ENCODE measurements at regions not wholly inside any gene's neighbourhood (a gene's known extent, or its start where the extent isn't known, plus 50 kb on each side); places are given as distances from the start of the nearest gene placed in this dataset.

DNA sequence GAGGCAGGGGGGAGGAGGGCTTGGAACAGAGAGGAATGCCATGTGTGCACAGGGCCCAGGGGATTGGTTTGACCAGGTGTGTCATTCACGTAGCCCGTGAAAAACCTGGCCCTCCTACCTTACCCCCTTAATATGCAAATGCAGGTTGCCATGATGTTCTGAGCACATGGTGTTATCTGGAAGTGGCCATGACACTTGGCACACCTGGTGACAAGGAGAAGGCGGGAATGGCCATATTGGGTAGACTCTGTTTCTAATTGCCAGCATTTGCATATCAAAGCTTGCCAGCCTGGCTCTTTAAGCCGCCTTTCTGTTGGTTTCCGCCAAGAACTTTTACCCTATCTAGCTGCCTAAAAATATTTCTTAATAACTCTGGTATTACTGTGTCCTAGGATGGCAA, 202.1 kb upstream of the DPH6 start:
- Mint-ChIP-seq H3K9me3 (no peaks in the 10 kb centered on the region), H3K4me3 (no peak overlapping the region)

GRCh38 chr15:35750051-35750450, 204.1 kb upstream of the DPH6 start:
- TF ChIP-seq, protein P1, sequence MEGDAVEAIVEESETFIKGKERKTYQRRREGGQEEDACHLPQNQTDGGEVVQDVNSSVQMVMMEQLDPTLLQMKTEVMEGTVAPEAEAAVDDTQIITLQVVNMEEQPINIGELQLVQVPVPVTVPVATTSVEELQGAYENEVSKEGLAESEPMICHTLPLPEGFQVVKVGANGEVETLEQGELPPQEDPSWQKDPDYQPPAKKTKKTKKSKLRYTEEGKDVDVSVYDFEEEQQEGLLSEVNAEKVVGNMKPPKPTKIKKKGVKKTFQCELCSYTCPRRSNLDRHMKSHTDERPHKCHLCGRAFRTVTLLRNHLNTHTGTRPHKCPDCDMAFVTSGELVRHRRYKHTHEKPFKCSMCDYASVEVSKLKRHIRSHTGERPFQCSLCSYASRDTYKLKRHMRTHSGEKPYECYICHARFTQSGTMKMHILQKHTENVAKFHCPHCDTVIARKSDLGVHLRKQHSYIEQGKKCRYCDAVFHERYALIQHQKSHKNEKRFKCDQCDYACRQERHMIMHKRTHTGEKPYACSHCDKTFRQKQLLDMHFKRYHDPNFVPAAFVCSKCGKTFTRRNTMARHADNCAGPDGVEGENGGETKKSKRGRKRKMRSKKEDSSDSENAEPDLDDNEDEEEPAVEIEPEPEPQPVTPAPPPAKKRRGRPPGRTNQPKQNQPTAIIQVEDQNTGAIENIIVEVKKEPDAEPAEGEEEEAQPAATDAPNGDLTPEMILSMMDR (IDR thresholded peaks at IDR 0.05; ENCODE audit: unreplicated experiment in 3 of 3): no peak
- H3K36me3 Mint-ChIP-seq (ENCODE audit: low read depth): no peaks in the 10 kb centered on the region
- peaks cover 4% of the 10 kb centered on the region for H3K27me3 Mint-ChIP-seq (ENCODE audit: low read depth)

More for the DNA sequence above, 202.1 kb upstream of the DPH6 start:
- no peaks in the 10 kb centered on the region for H3K36me3 Mint-ChIP-seq (ENCODE audit: low read depth)
- no peaks in the 10 kb centered on the region for H3K27me3 Mint-ChIP-seq (ENCODE audit: low read depth)
- TF ChIP-seq, protein P1 (IDR thresholded peaks at IDR 0.05; ENCODE audit: unreplicated experiment in 3 of 3): no peak
- peaks cover 12% of the 10 kb centered on the region for H3K4me1 Mint-ChIP-seq
- H3K27ac Mint-ChIP-seq: no peak overlapping the region

GRCh38 chr15:35751413-35752133, 205.6 kb upstream of the DPH6 start:
- peaks cover 4% of the 10 kb centered on the region for H3K27me3 Mint-ChIP-seq (ENCODE audit: low read depth)
- H3K4me1 Mint-ChIP-seq: peaks cover 35% of the 10 kb centered on the region
- no peaks in the 10 kb centered on the region for H3K36me3 Mint-ChIP-seq (ENCODE audit: low read depth)
- TF ChIP-seq, protein P1 (IDR thresholded peaks at IDR 0.05; ENCODE audit: unreplicated experiment in 3 of 3): peak; percentile 71 to 80 (median 76)
- no peaks in the 10 kb centered on the region for H3K9me3 Mint-ChIP-seq
- peak overlapping the region in 2 of 3 experiments; percentile 17 to 25 for H3K4me3 Mint-ChIP-seq
- peak overlapping the region; percentile 59 to 82 (median 62) for H3K27ac Mint-ChIP-seq

More at GRCh38 chr15:35750051-35750450, 204.1 kb upstream of the DPH6 start:
- peaks cover 25% of the 10 kb centered on the region for H3K4me1 Mint-ChIP-seq
- peak overlapping the region in 1 of 3 experiments; percentile 36 for H3K27ac Mint-ChIP-seq
- H3K4me3 Mint-ChIP-seq: no peak overlapping the region
- H3K9me3 Mint-ChIP-seq: no peaks in the 10 kb centered on the region

DNA sequence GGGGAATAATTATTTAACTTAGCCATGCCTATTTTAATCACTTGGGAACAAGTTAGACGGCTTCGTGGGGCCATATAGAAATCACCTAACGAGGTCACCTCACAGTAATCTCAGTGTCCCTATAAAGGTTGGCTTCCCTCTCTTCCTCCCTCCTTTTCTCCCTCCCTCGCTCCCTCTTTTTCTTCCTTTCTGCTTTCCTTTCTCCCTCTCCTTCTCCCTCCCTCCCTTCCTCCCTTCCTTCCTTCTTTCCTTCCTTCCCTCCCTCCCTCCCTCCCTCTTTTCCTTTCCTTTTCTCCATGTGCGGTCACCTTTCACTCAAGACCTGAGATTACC, 206.1 kb upstream of the DPH6 start:
- Mint-ChIP-seq H3K4me1 (peaks cover 38% of the 10 kb centered on the region), H3K36me3 (ENCODE audit: low read depth) (no peaks in the 10 kb centered on the region), H3K4me3 (no peak overlapping the region), H3K27me3 (ENCODE audit: low read depth) (peaks cover 4% of the 10 kb centered on the region), H3K27ac (no peak overlapping the region), H3K9me3 (no peaks in the 10 kb centered on the region)
- TF ChIP-seq, protein P1 (IDR thresholded peaks at IDR 0.05; ENCODE audit: unreplicated experiment in 3 of 3): no peak

DNA sequence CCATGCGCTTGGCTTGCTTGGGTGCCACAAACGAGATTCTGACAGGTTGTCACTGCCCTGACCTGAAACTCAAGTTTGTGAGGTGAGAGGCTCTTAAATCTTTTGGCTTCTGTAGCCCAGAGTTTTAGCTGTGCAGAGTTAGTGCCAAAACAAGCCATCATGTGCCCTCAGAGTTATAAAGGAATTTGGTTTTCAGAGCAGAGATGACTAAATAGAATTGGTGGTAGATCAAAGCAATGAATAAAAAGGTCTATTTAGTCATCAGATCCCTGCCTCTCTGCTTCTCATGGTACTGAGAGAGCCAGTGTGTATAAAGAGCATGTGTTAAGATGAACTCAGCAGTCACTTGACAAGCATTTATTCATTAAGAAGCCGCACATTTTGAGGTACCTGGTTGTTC, 207.5 kb upstream of the DPH6 start:
- Mint-ChIP-seq H3K27ac (peak overlapping the region in 1 of 3 experiments; percentile 41), H3K4me1 (peaks cover 43% of the 10 kb centered on the region), H3K36me3 (ENCODE audit: low read depth) (no peaks in the 10 kb centered on the region), H3K4me3 (no peak overlapping the region), H3K27me3 (ENCODE audit: low read depth) (peaks cover 4% of the 10 kb centered on the region), H3K9me3 (no peaks in the 10 kb centered on the region)
- TF ChIP-seq, protein P1 (IDR thresholded peaks at IDR 0.05; ENCODE audit: unreplicated experiment in 3 of 3): no peak

GRCh38 chr15:35755237-35755802, 209.4 kb upstream of the DPH6 start:
- H3K4me1 Mint-ChIP-seq: peaks cover 43% of the 10 kb centered on the region
- H3K27me3 Mint-ChIP-seq (ENCODE audit: low read depth): peaks cover 7% of the 10 kb centered on the region
- TF ChIP-seq, protein P1 (IDR thresholded peaks at IDR 0.05; ENCODE audit: unreplicated experiment in 3 of 3): no peak
- H3K9me3 Mint-ChIP-seq: no peaks in the 10 kb centered on the region
- H3K36me3 Mint-ChIP-seq (ENCODE audit: low read depth): no peaks in the 10 kb centered on the region
- H3K27ac Mint-ChIP-seq: peak overlapping the region; percentile 4 to 53 (median 14)
- no peak overlapping the region for H3K4me3 Mint-ChIP-seq

Measured in nephron (organoid).